SIG-M5 (cell line): ENCODE measurements at regions not wholly inside any gene's neighbourhood (a gene's known extent, or its start where the extent isn't known, plus 50 kb on each side); places are given as distances from the start of the nearest gene placed in this dataset.
"Not testable (repeated sequence)": the region's sequence is repeated elsewhere in the genome, so short reads cannot be mapped to it uniquely, and the experiment has no call there.

ENCODE experiments used
- DNase-seq: peaks from one replicate; lab custom pipeline; 2025; lab: John Stamatoyannopoulos, UW

DNA sequence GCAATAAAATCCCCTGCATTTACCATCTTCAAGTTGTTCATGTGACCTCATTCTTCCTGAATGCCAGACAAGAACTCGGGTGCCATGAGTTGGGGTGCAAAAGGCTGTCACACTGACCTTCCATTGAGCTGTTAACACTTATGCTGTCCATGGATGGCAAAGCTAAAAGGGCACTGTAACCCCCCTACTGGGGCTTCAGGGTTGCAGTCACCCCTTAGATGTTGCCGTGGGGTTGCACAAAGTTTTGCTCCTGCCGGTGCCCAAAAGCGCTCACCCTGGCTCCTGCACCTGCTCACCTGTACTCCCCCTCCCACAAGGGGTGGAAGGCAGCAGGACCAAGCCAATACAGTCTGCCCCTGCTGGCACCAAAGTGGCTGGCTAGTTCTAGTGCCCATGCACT, 208.2 kb downstream of the RHOU start:
- DNase-seq: no peak

DNA sequence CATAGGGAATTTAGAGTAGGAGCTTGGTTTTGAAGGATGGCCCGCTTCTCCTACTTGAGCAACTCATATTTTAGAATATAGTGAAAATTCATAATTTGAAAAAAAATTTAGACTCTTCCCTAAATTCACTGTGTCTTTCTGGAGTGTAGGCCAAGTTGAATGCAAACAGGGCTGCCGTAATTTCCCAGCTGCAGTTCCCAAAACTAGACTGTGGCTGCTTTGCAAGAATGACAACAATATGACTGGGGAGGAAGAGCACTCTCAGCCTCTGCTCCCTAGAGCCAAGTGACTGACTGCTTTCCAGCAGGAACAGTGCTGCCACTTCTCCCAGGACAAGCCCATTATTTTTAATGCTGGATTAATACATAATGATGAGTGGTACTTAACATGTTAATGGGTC, 209.0 kb downstream of the RHOU start:
- no peak for DNase-seq

DNA sequence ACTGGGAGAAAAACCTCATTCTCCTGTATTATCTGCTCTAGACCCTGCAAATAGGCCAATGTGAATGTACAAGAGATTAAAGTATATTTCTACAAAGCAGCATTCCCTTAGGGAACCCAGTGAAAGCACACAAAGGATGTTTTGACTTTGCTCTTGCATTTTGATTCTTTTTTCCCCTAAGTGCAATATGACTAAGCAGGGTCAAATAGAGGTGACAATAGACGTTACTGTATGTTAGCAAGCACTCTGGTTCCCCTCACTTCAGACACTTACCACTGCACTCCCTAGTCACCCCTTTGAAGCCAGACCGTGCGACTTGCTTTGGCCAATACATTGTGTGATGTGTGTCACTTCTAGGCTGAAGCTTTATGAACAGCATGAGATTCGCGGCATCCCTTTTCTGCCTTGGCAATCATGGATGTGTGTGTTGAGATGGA, 209.7 kb downstream of the RHOU start:
- DNase-seq: no peak

DNA sequence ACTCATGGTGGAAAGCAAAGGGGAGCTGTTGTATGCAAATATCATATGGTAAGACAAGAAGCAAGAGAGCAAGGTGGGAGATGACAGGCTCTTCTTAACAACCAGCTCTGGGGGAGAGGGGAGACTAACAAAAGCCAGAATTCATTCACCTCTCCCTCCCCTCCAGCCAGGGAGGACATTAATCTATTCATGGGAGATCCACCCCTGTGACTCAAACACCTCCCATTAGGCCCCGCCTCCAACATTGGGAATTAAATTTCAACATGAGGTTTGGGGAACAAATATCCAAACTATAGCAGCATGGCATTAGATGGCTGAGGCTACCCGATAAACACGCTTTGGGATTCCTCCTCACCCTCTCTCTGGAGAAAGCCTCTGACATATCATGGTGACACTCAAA, 210.6 kb downstream of the RHOU start:
- DNase-seq: no peak

DNA sequence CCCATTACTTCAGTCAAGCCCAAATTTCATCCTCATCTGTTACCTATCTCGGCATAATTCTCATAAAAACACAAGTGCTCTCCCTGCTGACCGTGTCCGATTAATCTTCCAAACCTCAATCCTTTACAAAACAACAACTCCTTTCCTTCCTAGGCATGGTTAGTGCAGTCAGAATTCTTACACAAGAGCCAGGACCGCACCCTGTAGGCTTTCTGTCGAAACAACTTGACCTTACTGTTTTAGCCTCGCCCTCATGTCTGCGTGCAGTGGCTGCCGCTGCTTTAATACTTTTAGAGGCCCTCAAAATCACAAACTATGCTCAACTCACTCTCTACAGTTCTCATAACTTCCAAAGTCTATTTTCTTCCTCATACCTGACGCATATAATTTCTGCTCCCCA, 214.3 kb downstream of the RHOU start:
- DNase-seq: not testable (repeated sequence)

DNA sequence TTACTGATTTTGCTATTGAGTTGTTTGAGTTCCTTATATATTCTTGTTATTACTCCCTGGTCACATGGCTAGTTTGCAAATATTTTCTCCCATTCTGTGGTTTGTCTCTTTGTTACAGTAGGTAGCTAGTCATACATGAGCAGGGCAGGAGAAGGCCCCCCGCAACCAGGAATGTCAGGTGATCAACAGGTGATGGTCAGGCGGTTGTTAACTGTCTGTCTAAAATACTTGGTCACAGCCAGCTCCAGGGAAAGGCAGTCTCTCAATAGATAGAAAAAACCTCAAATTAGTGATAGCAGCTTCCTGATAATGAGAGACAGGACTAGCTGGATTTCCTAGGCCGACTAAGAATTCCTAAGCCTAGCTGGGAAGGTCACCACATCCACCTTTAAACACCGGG, 217.9 kb downstream of the RHOU start:
- no peak for DNase-seq

DNA sequence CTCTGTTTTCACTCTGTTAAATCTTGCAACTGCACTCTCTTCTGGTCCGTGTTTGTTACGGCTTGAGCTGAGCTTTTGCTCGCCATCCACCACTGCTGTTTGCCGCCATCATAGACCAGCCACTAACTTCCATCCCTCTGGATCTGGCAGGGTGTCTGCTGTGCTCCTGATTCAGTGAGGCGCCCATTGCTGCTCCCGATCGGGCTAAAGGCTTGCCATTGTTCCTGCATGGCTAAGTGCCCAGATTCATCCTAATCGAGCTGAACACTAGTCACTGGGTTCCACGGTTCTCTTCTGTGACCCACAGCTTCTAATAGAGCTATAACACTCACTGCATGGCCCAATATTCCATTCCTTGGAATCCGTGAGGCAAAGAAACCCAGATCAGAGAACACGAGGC, 218.5 kb downstream of the RHOU start:
- DNase-seq: not testable (repeated sequence)

DNA sequence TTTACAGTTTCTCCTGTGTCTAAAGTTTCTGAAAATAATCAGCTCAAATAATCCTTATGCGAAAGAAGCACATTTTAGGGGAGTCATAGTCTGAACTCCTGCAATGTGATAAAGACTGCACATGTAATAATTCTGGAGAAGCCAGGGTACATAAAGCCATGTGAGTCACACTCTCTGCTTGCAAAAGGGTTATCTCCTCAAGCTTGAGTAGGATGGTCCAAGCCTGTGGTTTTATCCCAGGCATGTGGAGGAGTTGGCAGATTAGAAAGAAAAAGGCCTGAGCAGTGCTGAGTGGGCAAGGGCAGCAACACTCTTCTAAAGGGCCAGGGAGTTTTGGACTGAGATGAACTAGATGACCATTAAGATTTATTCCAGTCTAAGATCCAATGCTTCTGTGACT, 220.4 kb downstream of the RHOU start:
- DNase-seq: no peak

DNA sequence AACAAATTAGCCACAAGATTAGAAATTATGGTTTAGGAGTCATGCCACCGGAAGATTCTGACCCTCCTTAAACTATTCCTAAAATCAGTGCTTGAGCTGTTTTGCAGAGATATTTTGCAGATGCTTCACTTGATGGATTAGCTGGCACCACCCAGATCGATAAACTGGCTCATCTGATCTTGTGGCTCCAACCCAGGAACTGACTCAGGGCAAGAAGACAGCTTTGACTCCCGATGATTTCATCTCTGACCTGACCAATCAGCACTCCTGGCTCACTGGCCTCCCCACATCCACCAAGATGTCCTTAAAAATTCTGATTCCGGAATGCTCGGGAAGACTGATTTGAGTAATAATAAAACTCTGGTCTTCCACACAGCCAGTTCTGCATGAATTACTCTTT, 221.6 kb downstream of the RHOU start:
- no peak for DNase-seq

DNA sequence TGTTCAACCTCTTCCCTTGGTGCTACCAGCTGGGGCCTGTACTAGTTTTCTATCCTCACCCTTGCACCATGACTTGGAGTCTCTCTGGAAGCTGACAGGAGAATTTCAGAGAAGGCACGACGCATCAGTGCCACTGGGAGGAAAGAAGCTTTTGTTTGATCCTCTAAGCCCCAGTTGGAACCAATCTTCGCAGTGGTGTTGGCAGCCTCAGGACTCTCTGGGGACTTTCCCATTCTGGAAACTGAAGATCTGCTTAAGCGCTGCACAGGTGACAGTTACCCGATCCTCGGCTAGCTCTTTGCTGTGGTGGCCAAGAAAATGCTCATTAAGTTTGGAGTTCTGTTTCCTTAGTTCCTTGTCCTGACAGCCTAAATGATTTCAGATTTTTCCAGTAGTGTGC, 222.3 kb downstream of the RHOU start:
- no peak for DNase-seq

DNA sequence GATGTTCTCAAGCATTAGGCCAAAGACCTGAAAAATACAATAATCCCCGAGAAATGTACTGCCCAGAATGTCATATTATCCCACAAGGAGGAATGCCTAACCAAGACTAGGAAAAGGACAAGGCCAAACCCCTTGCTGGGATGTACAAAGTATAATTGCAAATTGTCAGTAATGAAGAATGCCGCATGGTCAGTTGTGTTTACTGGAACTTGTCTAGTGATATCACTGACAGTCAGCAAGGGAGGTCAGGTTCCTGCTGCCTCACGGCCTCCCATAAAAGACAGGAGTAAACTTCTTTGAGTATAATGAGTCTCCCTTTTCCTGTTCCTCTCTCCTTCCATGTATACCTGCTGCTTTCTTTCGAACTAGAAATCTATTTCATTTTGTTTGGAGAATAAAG, 222.8 kb downstream of the RHOU start:
- DNase-seq: no peak

DNA sequence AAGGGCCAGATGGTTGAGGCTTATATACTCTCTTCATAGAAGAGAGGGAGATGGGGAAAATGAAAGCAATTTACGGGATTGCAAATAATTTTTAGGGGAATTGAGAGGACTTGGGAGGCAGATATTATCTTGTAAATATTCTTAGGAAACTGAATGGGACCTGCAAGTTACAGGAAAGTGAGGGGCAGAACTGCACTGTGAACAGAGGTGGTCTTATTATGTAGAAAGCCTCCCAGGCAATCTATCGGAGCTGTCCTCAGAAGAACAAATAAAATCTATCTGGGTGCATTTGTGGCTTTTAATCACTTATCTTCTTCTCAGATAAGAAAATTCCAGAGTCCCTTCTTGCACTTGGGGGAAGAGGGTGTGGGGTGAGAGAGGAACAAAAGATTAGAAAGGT, 223.5 kb downstream of the RHOU start:
- no peak for DNase-seq

DNA sequence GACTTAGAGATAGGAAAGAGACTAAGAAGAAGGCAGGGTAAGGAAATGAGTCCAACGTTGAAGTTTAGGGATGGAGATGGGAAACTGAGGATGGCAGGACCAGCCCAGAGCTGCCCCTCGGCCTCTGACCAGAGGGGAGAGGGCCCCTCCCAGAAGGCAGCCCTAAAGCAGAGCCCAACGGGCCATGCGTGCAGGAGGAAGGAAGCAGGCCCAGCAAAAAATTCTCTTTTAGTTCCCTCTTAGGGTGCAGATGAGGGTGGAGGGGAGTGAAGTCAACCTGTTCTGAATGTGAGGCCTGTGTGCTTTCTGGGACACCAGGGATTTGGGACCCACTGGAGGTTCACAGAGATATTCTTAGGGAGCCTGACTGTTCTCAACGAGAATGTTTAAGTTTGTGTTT, 225.4 kb downstream of the RHOU start:
- DNase-seq: no peak

DNA sequence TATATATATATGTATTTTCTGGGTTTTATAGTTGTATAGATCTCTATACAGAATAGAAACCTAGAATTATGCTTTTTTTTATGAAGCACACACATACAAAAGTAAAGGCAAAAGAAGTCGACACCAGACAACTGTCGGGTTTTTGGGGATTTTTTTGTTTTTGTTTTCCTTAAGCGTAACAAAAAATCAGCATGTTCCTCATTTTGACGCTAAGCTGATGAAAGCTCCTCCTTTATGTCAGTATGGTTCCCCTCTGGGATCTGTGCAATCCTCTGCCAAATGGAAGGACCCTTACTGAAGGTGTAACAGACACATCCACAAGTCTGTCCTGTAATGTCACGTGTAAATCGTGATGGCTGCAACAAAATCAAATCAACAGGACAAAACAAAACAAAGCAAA, 226.2 kb downstream of the RHOU start:
- no peak for DNase-seq

DNA sequence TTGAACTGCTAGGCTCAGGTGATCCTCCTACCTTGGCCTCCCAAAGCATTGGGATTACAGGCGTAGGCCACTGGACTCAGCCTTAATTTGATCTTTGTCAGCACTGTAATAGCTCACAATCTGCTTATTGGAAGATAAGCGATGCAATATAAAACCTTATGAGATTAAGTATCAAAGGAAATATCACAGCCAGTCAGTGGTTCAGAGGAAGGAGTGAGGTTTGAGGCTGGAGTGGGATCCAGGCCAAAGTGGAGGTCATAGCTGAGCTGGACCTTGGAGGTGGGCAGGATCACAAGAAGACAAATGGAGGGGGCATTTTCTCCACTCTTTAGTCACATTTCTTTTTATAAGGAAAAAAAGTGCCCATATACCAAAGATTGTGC, 228.5 kb downstream of the RHOU start:
- no peak for DNase-seq

DNA sequence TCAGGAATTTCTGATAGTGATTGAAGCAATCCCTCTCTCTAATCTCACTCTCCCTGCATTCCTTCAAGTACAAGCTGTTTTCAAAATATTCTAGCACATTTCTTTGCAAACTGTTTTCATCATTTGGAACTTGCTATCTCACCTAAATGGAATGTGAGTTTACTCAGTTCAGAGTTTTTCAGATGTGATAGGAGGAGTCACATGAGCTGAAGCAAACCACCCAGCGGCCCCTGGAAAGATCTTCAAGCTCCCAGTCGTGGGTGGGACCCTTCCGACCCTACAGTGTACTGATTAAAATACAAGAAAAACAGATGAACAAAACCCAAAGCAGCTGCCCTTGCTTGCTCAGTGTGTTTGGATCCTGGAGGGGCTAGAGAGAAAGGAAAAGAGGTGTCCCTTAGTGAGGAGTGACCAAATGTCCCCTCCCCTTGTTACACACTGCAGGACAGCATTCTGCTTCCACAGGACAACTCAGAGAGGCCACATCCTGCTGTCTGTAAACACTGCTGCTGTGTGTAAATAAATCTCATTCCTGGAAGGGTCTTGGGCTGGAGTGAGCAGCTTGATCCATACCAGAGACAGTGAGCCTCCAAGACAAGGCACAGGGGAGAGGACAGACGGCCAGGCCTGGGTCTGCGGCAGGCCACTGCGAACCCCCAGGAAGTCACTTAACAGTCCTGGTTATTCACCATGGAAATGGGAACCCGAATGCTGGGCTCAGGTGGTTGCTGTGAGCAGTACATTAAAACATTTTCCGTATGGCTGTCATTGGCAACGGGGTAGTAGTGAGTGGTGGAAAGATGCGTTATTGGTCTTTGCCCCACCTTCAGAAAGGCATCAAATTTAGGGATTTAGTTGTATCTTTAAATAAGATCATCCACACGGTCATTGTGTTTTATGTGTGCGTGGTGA, 229.2 kb downstream of the RHOU start:
- no peak for DNase-seq

DNA sequence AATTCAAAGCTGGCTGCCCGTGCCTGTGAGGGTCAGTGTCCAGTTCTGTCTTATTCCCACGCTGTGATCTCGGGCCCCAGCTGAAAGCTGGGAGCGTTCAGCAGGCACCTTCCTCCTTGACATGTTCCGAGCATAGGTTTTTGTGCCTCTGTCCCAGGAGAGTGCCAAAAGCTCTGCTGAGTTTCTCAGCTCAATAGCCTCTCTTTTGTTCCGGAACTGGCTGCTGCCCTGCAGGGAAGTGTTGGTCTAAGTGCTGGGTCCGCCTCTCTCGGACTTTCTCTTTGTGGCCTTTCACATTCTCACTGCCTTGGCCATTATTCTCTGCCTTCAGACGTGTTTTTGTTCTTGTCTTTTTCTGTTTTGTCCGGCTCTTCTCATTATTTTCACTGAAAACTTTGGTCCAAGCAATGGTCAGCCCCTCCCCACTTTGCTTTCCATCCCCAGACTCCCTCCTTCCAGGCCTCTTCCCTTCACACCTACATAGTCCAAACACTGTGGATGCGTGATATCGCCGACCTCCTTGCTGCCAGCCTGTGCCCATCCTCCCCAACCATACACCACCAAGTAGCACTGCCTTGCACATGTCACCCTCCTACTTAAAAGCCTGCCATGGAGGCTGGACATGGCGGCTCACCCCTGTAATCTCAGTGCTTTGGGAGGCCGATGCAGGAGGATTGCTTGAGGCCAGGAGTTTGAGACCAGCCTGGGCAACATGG, 233.8 kb downstream of the RHOU start:
- DNase-seq: no peak

DNA sequence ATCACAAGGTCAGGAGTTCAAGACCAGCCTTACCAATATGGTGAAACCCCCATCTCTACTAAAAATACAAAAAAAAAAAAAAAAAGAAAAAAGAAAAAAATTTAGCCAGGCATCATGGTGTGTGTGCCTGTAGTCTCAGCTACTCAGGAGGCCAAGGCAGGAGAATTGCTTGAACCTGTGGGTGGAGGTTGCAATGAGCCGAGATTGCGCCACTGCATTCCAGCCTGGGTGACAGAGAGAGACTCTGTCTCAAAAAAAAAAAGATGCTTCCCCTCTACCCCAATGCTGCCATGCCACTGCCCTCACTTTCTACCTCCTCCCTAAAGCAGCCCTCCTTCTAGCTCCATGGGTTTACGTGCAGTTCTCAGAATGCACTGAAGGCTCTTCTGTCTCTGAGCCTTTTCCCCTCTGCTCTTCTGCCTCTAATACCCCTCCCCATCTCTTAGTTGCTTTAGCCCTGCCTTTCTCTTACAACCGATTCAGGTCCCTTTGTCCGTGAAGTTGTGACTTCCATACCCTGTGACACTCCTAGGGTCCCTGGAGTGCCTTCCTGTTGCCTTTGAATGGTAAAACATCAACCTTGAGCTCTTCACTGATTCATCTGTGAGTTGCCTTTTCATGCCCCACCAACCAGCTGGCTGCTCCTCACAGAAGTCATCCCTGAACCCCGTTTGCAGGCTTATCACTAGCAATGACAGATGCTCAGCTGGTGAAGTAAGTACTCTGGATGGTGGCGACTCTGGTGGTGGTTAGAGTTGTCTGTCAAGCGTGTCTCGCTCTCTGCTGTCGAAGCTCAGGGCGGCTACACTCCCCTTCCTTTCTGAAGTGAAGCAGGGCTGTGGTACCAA, 234.9 kb downstream of the RHOU start:
- DNase-seq: no peak

DNA sequence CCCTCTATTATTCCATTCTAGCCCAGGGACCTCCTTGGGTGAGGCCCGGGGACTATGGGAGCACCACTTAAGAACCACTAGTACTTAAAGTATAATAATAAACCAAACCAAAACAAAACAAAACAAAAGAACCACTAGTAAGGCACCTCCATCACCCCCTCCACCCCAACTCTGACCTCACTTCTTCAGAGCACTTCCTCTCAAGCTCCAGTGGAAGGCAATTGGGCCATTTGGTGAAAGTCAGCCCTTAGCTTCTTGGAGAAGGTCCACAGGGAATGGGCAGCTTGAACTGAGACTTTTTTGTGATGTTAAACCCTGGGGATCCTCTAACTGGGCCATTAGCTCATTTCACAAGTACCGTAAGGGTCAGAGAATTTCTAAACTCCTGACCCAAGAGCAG, 237.3 kb downstream of the RHOU start:
- DNase-seq: no peak

DNA sequence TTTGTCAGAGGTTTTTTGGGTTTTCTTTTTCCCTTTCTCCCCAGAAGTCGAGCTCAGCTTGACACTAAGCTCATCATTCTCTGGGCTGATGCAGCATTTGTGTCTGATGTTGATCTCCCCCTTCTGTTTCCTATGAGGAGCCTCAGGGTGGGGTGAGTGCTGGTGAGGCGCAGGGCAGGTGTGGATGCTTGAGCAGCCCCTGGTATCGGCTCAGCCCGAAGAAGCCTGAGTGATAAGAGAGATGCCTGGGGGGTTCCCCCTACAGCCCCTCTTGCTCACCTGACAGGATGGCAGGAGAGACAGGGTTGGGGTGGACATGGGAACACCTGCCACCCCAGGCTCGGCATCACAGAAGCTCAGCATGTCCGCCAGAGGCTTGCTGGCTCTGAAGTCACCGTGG, 239.0 kb downstream of the RHOU start:
- no peak for DNase-seq

DNA sequence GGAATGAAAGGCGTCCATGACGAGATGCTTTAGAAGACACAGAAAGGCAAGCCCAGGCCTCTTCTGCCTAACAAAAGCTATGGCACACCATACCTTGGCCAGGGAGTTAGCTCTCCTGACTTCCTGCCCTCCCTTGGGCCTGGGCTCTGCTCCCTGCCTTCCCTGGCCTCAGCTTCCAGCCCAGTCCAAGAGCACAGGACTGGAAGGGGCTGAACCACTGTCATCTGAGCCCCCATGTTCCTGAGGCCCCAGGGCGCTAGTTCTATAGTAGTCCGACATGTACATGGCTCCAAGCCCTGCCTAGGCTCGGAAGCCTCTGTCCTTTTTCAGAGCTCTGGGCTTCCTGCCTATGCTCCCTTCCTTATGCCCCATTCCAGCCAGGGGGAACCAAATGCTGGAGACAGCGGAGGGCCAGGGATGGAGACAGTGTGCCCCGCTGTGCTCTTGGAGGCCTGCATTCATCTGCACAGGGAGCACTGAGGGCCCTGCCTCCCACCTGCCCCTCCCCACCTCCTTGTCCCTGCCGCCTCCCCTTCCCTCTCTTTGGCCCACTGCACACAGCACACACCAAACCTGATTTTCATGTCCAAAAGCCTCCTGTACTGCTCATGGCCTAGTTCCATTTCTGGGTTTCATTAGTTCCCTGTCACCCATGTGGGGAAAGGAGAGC, 240.1 kb downstream of the RHOU start:
- no peak for DNase-seq

DNA sequence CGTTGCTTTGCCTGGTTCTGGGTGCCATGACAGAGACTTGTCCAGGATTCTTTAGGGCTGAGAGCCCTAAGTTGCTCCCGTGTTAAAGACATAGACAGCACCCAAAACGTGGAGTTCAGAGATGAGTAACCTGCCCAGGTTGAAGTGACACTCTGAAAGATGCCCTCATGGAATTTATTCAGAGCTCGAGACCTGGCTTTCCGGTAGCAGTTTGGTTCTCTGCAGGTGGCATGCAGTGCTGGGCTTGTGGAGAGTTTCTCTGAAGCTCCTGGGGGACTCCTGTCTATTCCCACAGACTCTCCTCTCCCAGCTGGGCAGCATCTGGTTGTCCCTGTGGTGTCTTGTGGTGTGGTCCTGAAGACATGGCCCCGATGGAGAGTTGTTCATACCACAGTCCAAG, 241.0 kb downstream of the RHOU start:
- no peak for DNase-seq
